ENCODE measurements at regions not wholly inside any gene's neighbourhood (a gene's known extent, or its start where the extent isn't known, plus 50 kb on each side); places are given as distances from the start of the nearest gene placed in this dataset.

- H3K27ac ChIP-seq (ENCODE audit: low read length): no peak overlapping the region
- H3K9me3 ChIP-seq (ENCODE audit: low read length): no peaks in the 10 kb centered on the region
- TF ChIP-seq MXI1 (conservative IDR thresholded peaks at IDR 0.05; ENCODE audit: poor library complexity, severe bottlenecking): no peak
- no peak for TF ChIP-seq RAD21 (conservative IDR thresholded peaks at IDR 0.05)
- no peaks in the 10 kb centered on the region for H3K9me2 ChIP-seq (ENCODE audit: insufficient read depth, low read length)
- no peaks in the 10 kb centered on the region for H3K79me2 ChIP-seq (replicated peaks; ENCODE audit: insufficient read depth, low read length)
- H2AFZ ChIP-seq (ENCODE audit: low read depth, low read length): no peak overlapping the region
- H3K4me2 ChIP-seq (ENCODE audit: low read length): no peak overlapping the region
- no peak overlapping the region for H3K4me3 ChIP-seq (ENCODE audit: low read length)
- H3F3A ChIP-seq (ENCODE audit: insufficient read depth, low read length, poor library complexity, severe bottlenecking): no peaks in the 10 kb centered on the region
- H4K20me1 ChIP-seq (ENCODE audit: insufficient read depth): no peaks in the 10 kb centered on the region
- no peaks in the 10 kb centered on the region for H3K36me3 ChIP-seq (ENCODE audit: insufficient read depth, low read length)
- H3K9ac ChIP-seq (ENCODE audit: low read length): no peak overlapping the region
- H3K27me3 ChIP-seq (ENCODE audit: insufficient read depth, low read depth, low read length): no peaks in the 10 kb centered on the region
Observed at GRCh38 chr21:24714646-24715200, 892.6 kb downstream of the MRPL39 start.

- no peaks in the 10 kb centered on the region for H3K79me2 ChIP-seq (replicated peaks; ENCODE audit: insufficient read depth, low read length)
- H3K9ac ChIP-seq (ENCODE audit: low read length): no peak overlapping the region
- H3K27me3 ChIP-seq (ENCODE audit: insufficient read depth, low read depth, low read length): no peaks in the 10 kb centered on the region
- H2AFZ ChIP-seq (ENCODE audit: low read depth, low read length): no peak overlapping the region
- H3K27ac ChIP-seq (ENCODE audit: low read length): no peak overlapping the region
- H3F3A ChIP-seq (ENCODE audit: insufficient read depth, low read length, poor library complexity, severe bottlenecking): no peaks in the 10 kb centered on the region
- no peaks in the 10 kb centered on the region for H4K20me1 ChIP-seq (ENCODE audit: insufficient read depth)
- H3K4me3 ChIP-seq (ENCODE audit: low read length): no peak overlapping the region
- no peak overlapping the region for H3K4me2 ChIP-seq (ENCODE audit: low read length)
- TF ChIP-seq EZH2 (IDR thresholded peaks at IDR 0.05; ENCODE audit: borderline replicate concordance, insufficient read depth, low read length, poor library complexity, severe bottlenecking) (no peak), SMC3 (conservative IDR thresholded peaks at IDR 0.05; ENCODE audit: poor library complexity) (no peak), EP300 (conservative IDR thresholded peaks at IDR 0.05; ENCODE audit: poor library complexity, severe bottlenecking) (no peak), TAF1 (IDR thresholded peaks at IDR 0.05; ENCODE audit: low read depth) (no peak), RAD21 (conservative IDR thresholded peaks at IDR 0.05) (no peak), MXI1 (conservative IDR thresholded peaks at IDR 0.05; ENCODE audit: poor library complexity, severe bottlenecking) (no peak), REST (IDR thresholded peaks at IDR 0.05; ENCODE audit: borderline replicate concordance) (no peak), CTCF (IDR thresholded peaks at IDR 0.05; ENCODE audit: poor library complexity, severe bottlenecking) (no peak)
- H3K9me2 ChIP-seq (ENCODE audit: insufficient read depth, low read length): no peaks in the 10 kb centered on the region
- no peaks in the 10 kb centered on the region for H3K9me3 ChIP-seq (ENCODE audit: low read length)
- H3K36me3 ChIP-seq (ENCODE audit: insufficient read depth, low read length): no peaks in the 10 kb centered on the region
Observed at GRCh38 chr21:24705201-24705600, 902.1 kb downstream of the MRPL39 start.

GRCh38 chr21:24693779-24694178 lies 913.5 kb downstream of the MRPL39 start:
- Histone ChIP-seq H3K36me3 (ENCODE audit: insufficient read depth, low read length) (no peaks in the 10 kb centered on the region), H3K9me2 (ENCODE audit: insufficient read depth, low read length) (no peaks in the 10 kb centered on the region), H3K9ac (ENCODE audit: low read length) (peak overlapping the region; percentile 7), H3K27ac (ENCODE audit: low read length) (peak overlapping the region; percentile 69), H3K4me3 (ENCODE audit: low read length) (no peak overlapping the region), H3K79me2 (replicated peaks; ENCODE audit: insufficient read depth, low read length) (no peaks in the 10 kb centered on the region), H3K4me2 (ENCODE audit: low read length) (no peak overlapping the region), H4K20me1 (ENCODE audit: insufficient read depth) (no peaks in the 10 kb centered on the region), H3K9me3 (ENCODE audit: low read length) (no peaks in the 10 kb centered on the region), H3K27me3 (ENCODE audit: insufficient read depth, low read depth, low read length) (no peaks in the 10 kb centered on the region), H3F3A (ENCODE audit: insufficient read depth, low read length, poor library complexity, severe bottlenecking) (no peaks in the 10 kb centered on the region), H2AFZ (ENCODE audit: low read depth, low read length) (no peak overlapping the region)
- TF ChIP-seq EZH2 (IDR thresholded peaks at IDR 0.05; ENCODE audit: borderline replicate concordance, insufficient read depth, low read length, poor library complexity, severe bottlenecking) (no peak), POLR2AphosphoS5 (IDR thresholded peaks at IDR 0.05) (peak; percentile 44), TAF1 (IDR thresholded peaks at IDR 0.05; ENCODE audit: low read depth) (no peak), CTCF (IDR thresholded peaks at IDR 0.05; ENCODE audit: poor library complexity, severe bottlenecking) (no peak), EP300 (conservative IDR thresholded peaks at IDR 0.05; ENCODE audit: poor library complexity, severe bottlenecking) (peak; percentile 64)

Data from neural cell (in vitro differentiated cells).